SK-N-MC (cell line): ENCODE measurements at regions not wholly inside any gene's neighbourhood (a gene's known extent, or its start where the extent isn't known, plus 50 kb on each side); places are given as distances from the start of the nearest gene placed in this dataset.
"Not testable (repeated sequence)": the region's sequence is repeated elsewhere in the genome, so short reads cannot be mapped to it uniquely, and the experiment has no call there.

Experiments
- EZH2 ChIP-seq: fragments of 200-600 bp; sonication (generic); IDR thresholded peaks from one replicate; pipeline ENCODE4 v1.6.1; 2017; ENCODE audit warnings: antibody characterized with exemption
- FOXP2 ChIP-seq: optimal IDR thresholded peaks from 2 replicates; pipeline ENCODE3; 2011; ENCODE audit warnings: mild to moderate bottlenecking, moderate library complexity; ENCODE audit not compliant: insufficient read depth; ENCODE audit errors: extremely low read length, control extremely low read depth
- POLR2AphosphoS5 ChIP-seq: IDR thresholded peaks from 2 replicates; pipeline ENCODE4 v1.6.1; 2012; ENCODE audit warnings: mild to moderate bottlenecking, low read depth, low read length, borderline replicate concordance

DNA sequence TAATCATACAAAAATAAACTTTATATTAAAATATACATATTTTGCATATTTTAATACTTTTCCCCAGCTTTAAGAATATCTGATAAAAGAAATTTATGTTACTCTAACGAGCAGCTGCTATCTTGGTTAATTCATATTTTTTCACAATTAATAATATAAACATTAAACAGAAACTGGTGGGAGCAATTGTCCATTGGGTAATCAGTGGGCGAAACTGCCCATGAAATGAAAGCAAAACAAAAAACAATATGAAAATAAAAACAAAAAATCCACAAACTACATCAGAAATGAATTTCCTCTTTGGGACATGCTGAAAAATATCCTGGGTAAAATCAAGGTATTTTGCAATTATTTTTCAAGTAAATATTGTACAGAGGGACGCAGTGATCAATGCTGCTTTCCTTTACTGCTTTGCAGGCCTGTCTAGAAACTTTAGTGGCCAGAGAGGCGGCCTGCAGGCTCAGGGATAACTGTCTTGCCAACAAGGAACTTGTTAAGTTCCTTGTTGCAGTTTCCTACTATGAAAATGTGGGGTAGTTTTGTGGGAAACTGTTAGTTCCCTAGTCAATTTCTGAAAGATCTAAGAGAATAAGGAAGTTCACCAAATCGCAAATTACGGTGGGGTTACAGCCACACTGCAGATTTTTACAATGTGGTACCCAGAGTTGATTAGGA lies 309.0 kb upstream of the PLGLB2 start:
- not testable (repeated sequence) for TF ChIP-seq EZH2, POLR2AphosphoS5, FOXP2
